Activated effector memory CD4-positive, alpha-beta T cell treated with anti-CD3 and anti-CD28 coated beads, Interleukin-2, amount 50 U/mL, for 16 hours (primary cell): ENCODE measurements at regions not wholly inside any gene's neighbourhood (a gene's known extent, or its start where the extent isn't known, plus 50 kb on each side); places are given as distances from the start of the nearest gene placed in this dataset.

Experiments
- DNase-seq: peaks from one replicate; pipeline ENCODE4 v3.0.0-alpha.2; 2020

DNA sequence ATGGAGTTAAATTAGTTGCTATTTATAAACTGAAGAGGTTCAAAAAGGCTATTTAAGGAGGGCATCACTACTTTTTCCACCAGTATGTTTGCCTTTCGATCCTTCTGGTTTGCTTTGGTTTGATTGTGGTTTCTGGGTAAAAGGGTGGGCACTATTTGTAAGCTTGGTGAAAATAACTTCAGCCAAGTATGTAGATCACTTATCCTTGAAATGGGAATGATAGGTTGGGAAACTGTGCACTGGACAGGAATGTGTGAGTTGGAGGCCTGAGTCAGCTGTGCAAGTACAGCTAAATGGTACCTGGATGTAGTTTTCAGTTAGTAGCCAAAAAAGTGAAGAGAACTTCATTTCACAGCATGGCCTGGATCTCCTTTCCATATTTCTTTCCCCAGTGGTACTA is 466.2 kb downstream of the ENC1 start:
- DNase-seq: no peak

DNA sequence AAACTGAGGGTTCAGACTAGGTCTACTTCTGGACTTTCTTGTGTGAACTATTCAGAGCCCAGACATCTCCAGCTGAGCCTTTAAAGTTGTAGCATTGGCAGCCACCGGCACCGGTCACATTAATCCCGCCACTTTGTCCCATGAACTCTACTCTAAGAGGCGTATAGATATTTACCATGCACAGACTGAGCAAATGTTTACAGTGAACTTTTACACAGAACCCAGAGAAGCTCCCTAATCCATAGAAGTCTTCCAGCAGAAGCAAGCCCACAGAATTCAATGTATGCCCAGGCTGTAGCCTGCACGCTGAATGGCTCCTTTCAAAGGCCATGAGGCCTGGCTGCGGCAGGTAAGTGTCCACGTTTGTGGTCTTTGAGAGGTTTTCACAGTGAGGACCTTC is 466.9 kb downstream of the ENC1 start:
- DNase-seq: no peak

DNA sequence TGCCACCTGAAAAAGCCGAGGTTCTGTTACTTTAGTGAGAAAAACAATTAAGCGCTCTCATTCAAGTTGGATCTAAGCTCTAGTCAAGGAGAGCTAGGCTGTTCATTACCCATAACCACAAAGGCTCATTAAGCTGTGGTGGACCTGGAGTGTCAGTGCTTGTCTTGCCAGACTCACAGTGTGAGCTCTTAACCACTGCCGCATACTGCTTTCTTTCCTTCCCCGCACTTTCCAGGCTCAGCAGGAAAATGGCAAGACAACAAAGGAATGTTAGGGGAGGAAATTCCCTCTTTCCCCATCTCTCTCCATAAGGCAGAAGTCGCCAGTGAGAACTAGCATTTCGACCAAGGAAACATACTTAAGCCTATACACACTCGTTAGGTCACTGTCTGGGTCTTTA is 467.3 kb downstream of the ENC1 start:
- DNase-seq: no peak

DNA sequence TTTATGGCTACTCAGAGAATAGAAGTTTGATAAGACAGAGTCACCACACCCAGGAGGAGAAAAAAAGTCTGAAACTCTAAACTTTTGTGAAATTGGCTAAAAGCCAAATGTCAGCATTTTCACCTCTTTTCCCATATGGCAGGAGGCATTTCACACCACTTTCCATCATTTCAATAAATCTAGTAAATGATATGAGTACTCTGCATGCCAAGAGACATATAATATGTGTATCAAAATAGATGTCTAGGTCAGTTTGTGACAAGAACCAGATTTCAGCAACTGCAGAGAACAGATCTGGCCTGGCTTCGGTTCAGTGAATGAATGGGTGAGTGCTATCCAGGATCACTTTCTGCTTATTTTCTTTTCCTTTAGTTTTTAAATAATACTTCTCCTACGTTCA is 470.8 kb downstream of the ENC1 start:
- no peak for DNase-seq

DNA sequence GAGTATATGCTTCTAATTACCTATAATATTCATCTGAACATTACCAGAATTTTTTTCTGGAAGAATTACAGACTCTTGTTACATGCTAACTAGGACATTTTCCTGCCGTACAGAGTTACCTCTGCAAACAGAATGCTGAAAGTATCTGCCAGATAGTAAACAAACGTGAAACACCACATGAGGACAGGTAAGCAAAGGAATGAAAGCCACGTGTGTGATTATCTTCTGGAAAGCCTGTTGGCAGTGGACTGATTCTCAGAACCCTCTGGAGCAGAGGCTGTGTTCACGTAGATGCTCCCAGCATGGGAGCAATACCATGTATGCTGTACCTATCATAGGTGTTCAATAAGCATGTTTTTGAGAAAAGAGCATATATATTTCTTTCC is 472.6 kb downstream of the ENC1 start:
- DNase-seq: no peak

DNA sequence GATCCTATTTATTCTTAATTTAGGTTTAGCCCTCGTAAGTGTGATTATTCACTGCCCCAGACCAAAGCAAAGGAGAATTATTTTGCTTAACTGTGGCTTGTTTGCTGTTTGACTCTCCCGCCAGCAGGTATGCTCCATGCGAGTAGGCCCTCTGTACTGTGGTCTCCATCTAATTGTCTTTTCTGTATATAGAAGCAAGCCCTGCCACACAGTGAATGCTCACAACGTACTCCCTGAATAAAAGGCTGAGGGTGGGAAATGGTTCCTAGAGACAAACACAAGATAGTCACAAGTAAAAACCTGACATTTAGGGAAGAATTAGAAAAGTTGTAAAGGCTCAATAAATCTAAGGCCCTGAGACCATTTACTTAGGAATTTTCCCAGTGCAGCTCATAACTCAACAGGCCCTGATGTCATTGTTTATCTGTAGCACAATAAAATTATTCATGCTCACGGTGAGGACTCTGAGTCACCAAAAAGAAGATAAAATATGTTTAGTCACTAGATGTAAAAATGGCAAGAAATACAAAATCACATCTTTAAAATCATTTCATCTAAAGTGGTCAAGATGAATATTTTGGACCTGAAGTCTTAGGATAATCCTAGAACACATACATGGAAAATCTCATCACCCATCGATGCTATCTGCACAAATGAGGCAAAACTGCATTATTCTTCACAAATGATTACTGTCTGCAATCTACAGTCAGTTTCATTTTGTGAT is 473.2 kb downstream of the ENC1 start:
- DNase-seq: no peak

DNA sequence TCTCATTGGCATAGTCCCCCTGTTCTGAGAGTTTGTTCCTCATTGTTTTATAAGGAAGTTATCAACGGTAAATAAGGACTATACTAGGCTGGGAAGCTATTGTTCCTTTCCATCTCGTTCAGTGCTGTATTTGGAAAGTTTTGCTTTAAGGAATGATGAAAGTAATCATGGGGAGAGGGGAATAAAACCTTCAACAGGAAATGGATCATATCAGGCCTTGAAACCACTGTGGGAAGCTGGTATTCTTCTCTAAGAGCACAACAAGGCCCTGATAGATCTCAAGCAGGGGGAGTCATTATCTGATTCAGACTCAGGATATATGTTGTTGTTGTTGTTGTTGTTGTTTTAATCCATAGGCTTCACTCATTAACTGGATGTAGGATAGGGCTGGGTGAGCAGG is 474.5 kb downstream of the ENC1 start:
- no peak for DNase-seq

DNA sequence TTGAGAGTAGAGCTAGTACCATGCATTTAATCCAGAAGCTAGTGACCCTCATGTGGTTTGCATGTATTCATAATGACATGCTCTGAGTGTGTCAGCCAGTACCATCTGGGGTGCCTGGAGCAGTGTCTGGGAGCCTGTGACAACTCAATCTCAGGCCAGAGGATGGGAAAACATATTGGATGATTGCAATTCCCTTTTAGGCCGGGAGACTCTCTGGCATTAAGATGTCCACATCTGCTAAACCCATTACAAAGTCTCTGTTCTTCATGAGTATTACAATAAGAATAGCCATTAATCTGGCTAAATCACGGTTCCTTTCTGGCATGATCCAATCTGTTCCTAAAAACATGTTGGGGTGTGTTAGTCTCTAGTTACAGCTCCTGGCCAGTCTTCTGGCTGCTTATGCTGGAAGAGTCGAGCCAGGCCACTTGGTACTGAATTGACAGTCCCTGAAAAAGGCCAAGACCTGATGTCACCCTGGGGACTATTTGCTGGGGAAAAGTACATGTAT is 475.7 kb downstream of the ENC1 start:
- no peak for DNase-seq

DNA sequence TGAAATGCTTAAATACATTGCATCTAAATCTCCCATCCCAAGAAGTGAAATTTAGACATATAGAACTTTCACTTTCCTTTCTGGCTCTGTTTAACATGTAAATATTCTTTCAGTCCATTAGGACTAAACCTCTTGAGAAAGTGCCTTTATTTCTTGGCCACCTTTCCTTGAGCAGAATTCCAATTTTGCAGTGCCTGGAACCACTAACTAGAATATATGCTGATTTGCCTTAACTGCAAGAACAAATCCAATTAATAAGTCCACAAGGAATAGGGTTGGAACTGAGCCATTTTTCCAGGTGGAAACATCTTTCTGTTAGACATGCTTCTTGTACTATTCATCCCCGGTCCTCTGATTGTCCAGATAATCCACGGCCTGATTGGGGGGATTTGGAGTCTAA is 478.0 kb downstream of the ENC1 start:
- DNase-seq: no peak

DNA sequence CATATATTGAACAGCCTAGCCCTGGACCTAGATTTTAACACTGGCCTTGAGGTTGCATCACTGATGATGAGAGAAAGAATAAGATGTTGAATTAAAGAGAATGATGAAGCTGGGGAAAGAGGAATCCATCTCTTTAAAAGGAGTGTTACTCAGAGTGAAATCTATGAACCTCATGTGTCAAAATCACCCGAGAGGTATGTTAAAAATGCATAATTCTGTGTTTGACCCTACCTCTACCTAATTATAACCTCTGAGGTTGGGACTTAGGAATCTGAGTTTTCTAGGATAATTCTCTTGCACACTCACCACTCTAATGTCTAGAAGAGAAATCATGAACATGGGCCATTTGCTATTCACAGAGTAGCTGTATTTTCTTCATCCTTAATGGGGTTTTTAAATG is 479.4 kb downstream of the ENC1 start:
- no peak for DNase-seq

DNA sequence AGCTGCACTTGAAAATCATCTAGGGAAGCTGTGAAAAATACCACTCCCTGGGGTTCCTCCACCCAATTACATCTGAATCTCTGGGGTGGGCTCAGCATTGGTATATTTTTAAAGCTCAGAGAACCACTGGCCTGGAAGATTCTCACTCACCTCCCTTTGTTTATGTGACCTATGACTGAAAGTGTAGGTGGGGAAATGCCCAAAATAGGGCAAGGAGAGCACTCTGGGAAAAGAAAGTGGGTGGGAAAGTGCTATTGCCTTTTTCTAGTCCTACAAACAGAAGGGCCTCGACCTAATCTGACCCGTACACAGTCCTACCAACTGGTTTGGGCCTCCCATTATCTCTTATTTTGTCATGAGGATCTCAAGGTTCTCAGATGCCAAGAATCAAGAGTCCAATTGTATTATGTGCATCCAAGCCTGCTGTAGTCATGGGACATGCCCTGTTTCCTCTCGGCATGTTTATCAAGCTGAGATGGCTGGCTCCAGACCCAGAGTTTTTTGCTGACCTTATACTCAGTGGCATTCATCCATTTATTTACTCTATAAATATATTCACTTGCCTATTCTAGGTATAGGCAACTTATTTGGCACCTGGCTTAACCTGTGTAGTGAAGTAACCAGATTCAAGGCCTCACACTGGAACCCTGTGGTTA is 483.7 kb downstream of the ENC1 start:
- DNase-seq: no peak

DNA sequence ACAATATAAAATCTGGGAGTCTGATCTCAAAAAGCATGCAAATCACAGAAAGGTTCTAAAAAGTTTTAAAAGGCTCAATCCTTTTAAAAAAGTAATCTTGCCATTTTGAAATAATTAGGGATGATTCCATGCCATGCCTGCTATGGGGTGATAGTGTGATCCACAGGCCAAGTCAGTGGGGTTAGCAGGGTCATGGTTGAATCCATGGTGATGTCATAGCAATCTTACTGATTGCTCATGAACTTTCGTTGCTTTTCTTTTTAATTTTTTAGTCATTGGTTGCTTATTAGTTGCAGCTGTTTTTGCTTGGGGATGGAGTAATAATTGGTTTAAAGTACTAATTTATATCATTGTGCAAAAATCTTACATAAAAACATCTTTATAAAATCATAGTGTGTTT is 485.0 kb downstream of the ENC1 start:
- no peak for DNase-seq

DNA sequence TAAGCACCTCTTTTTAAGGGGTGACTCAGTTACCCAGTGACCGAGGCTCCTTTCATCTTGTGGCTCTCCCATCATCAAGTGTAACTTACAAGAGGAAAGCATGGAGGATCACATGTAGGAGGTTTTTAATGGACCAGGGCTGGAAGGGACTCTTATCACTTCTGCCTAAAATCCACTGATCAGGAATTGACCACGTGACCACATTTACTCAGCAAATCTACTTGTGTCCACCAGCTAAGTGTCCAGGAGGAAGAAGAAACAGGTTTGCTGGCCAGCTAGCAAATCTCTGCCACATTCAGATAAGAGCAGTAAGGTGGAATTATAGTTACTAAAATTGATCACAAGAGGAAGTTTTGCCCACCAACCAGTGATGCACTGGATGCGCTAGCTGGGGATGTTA is 486.0 kb downstream of the ENC1 start:
- DNase-seq: no peak

DNA sequence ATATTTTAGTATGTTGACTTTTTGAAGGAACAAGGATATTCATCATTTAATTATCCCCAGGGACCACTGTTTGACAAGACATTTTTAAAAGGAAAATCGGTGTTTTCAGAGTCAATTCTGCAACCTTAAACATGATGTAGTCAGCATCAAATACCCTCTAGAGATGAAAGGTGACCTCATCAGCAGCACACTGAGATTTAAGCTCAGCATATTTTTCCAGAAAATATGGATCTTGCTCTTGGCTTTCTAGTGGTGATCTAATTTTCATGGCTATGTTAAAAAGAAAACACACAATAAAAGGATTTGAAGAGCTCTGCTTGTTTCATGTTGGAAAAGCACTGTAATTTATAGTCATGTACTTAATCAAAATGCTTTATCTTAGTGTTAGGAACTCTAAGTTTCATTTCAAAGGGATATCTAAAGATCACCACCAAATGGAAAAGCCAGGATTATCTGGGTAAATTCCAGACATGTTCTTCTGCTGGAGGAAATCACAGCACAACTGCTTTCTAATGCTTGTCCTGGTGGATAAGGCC is 487.2 kb downstream of the ENC1 start:
- no peak for DNase-seq

DNA sequence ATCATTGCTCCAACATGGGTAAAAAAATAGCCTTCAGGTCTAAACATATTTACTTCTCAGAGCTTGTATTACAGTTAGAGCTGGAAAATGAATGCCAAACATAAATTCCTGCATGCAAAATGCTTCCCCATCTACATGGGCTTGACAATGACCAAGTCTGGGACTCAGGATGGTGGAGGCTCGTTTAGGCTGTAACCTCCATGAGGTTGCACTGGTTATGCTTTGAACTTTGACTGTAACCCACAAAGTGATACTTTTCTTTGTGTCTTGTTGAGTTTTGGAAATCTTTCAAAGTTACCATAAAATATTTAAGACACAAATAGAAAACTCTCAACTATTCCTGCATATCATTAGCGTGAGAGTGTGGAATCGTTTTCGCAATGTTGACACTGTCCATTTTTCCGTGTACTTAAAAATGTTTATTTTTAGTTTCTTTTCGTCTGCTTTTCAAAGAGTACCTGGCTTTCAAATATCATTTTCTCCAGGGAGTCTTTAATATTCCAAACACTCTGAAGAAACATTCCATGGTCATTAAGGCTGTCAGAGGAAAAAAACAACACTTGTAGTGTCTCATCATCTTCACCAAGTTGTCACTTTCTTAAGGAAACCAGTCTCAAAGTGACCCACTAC is 487.8 kb downstream of the ENC1 start:
- DNase-seq: no peak

DNA sequence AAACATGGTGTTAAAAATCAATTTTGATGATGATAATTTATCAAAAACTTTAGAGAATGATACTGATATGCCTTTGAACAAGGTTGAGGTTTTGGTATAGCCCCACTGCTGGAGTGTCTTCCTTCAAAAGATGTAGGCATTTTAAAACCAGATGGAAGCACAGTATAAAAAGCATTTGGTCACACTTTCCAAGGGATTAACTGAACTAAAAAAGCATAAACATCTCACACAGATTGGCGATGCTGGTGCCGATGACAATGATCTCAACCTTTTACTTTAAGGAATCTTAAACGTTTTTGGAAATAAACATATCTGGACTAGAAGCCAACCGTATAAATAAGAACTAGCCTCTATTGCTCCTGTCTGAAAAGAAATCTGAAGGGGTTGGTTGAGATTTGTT is 488.4 kb downstream of the ENC1 start:
- no peak for DNase-seq

DNA sequence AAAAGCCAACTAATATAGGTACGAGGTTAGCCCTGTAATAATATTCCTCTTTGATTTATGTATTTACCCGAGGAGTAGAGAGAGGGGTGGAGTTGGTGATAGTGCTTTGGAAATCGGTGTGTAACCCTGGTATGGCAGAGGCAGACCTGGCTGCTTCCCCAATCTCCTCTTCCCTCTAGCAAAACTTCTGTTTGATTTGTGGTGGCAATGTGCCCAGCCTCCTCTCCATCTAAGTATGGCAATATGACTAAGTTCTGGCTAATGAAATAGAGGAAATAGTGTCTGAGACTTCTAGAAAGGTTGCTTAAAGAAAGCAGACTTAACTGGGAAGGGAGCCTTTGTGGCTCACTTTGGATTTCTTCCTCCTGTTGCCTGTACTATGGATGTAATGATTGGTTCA is 491.1 kb downstream of the ENC1 start:
- DNase-seq: no peak

DNA sequence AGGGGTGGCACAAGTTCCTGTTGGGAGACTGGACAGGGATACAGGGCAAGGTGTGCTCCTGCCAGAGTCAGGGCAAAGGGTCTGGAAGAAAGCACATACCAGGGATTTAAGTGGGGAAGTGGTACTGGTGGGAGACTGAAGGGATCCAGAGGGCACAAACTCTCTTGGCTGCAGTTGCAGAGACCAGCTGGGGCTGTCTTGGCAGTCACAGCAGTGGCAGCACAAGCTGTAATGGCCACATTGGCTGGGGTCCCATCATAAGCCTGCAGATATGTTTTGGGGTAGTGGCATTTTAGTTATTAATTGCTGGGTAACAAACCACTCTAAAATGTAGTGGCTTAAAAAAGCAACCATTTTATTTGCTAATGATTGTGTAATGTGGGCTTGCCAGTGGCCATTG is 492.2 kb downstream of the ENC1 start:
- DNase-seq: no peak

DNA sequence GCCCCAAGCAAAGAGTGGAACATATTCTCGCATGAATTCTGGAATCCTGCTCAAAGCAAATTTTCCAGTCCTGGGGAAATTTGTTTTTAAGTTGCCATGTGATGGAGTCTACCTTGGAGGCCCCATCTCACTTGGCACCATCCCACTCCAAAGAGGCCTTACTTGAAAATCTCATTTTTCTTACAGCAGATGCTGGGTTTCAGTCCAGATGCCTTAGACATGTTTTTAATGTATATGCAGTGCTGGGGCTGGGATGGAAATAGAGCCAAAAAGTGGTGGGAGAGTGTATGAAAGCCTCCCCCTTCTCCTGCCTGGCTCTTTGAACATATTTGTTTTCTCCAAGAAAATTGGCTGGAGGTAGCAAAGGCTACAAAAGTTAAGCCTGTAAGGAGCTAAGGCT is 493.7 kb downstream of the ENC1 start:
- DNase-seq: no peak

DNA sequence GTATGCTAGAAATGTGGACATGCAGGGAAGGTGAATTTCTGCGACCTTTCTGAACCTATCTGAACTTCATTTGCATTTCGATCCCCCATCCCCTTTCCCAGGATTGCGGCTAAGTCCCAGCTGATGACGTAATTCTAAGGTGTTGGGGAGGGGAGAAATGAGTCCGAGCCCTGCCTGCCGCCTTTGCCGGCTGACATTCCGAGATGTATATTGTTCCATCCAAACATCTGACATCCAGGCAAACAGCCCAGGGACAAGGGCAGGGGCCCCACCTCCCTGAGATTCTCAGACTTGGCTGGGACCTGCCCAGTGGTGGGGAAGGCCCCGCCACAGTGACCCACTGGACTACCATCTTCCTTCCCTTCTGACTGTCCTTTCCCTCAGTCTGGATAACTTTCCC is 494.6 kb downstream of the ENC1 start:
- DNase-seq: no peak

DNA sequence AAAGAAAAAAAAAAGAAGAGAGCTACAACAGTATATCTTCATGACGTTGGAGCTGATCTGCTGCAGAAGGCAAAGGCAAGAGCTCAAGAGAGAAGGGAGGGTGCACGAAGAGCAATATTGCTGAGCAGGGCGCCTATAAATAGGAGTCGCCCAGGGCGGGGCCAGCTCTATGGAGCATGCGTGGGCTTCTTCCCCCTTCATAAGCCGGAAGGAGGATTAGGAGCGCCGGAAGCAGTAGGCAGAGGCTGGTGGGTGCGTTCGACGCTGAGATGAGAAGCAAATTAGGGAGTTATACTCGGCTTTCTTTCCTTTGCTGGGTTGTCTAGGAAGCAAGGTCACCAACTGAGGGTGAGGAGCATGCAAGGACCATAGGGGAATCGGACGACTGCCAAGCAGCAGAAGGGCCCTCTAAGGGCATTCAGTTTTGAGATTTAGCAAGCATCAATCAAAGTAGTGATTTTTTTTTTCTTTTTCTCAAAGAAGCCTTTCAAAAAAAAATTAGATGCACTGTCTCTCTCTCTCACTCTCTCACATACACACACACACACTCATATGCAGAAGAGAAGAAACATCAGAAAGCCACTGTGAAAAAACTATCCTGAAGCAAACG is 496.7 kb downstream of the ENC1 start:
- no peak for DNase-seq

DNA sequence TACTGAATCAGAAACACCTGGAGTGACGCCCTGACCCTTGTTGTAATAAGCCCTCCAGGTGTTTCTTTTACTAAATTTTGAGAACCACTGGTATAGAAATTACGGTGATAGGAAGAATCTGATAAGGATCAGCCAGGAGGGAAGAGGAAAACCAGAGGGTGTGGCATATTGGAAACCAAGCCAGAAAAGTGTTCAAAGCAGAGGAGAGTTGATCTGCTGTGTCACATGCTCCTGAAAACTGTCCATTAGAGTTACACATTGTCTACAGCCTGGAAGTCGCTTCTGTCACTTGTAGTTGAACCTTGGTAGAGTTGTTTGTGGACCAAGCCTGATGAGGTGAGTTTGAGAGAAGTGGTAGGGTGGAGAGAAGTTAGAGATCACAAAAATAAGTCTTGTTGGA is 497.4 kb downstream of the ENC1 start:
- DNase-seq: no peak

DNA sequence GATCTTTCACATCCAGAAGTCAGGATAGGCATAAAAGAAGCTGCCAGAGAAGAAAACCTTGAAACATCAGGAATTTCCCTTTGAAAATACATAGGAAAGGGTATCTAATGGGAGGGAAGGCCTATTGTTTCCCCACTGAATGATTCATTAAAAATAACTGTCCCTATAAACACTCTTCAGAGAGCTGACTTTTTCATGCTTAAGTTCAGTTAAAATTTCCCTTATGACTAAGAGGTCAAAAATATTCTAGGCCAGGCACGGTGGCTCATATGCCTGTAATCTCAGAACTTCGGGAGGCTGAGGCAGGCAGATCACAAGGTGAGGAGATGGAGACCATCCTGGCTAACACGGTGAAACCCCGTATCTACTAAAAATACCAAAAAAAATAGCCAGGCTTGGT is 499.5 kb downstream of the ENC1 start:
- no peak for DNase-seq

DNA sequence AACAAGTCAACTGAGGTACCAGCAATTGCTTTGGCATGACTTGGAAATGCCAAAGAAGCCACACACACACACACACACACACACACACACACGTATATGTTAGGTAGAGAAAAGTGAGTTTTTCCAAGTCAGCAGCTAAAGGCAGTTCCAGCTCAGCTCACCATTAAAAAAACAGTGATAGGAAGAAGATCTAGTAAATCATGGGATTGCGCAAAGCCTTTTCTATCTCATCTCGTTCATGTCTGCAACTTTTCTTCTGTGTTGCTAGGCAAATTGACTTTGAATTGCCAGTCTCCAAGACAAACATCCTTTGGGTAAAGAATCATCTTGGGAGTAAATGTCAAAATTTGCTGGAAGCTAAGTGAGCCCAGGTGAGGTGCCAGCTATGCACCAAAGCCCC is 500.1 kb downstream of the ENC1 start:
- no peak for DNase-seq
